GM12874 (cell line): ENCODE measurements at regions not wholly inside any gene's neighbourhood (a gene's known extent, or its start where the extent isn't known, plus 50 kb on each side); places are given as distances from the start of the nearest gene placed in this dataset.

ENCODE experiments used
- TF ChIP-seq, protein P1 (sequence below): IDR thresholded peaks from 2 replicates; pipeline ENCODE4 v1.5.1; 2011; ENCODE audit warnings: low read depth, mild to moderate bottlenecking, control low read depth, low read length, moderate library complexity; ENCODE audit not compliant: insufficient read depth

- TF ChIP-seq, protein P1, sequence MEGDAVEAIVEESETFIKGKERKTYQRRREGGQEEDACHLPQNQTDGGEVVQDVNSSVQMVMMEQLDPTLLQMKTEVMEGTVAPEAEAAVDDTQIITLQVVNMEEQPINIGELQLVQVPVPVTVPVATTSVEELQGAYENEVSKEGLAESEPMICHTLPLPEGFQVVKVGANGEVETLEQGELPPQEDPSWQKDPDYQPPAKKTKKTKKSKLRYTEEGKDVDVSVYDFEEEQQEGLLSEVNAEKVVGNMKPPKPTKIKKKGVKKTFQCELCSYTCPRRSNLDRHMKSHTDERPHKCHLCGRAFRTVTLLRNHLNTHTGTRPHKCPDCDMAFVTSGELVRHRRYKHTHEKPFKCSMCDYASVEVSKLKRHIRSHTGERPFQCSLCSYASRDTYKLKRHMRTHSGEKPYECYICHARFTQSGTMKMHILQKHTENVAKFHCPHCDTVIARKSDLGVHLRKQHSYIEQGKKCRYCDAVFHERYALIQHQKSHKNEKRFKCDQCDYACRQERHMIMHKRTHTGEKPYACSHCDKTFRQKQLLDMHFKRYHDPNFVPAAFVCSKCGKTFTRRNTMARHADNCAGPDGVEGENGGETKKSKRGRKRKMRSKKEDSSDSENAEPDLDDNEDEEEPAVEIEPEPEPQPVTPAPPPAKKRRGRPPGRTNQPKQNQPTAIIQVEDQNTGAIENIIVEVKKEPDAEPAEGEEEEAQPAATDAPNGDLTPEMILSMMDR = no peak
Measured at GRCh38 chr6:141829566-141830360, 303.0 kb upstream of the GJE1 start.

- TF ChIP-seq, protein P1 = no peak
Measured at GRCh38 chr6:141824350-141824749, 308.4 kb upstream of the GJE1 start.

- TF ChIP-seq, protein P1 = no peak
Measured at GRCh38 chr6:141809901-141810300, 322.8 kb upstream of the GJE1 start.

DNA sequence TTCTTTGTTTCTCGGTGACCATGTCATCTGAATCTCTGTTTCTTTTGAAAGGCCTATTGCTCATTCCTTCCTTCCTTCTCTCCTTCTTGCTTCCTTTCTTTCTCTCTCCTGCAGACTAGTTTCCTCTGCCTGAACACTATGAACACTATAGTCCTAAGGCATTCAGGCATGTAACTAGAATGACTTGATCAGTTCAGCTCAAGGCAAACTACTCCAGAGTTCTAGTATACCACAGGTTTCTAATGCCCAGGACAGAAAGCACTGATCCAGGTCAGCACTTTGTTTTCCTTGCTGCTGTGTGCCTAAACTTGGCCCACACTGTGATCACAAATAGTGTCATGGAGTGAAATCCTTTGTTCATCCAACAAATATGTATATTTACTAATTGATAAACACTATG lies 324.1 kb upstream of the GJE1 start:
- TF ChIP-seq, protein P1 = no peak

DNA sequence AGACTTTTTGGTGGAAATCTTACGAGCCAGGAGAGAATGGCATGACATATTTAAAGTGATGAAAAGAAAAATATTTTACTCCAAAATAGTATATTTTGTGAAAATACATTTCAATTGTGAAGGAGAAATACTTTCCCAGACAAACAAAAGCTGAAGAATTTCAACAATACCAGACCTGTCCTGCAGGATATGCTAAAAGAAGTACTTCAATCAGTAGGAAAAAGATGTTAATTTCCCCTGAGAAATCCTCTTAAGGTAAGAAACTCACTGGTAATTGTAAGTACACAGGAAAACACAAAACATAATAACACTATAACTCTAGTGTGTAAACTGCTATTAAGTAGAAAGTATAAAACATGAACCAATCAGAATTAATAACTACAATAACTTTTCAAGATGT lies 341.8 kb upstream of the GJE1 start:
- TF ChIP-seq, protein P1 = no peak

DNA sequence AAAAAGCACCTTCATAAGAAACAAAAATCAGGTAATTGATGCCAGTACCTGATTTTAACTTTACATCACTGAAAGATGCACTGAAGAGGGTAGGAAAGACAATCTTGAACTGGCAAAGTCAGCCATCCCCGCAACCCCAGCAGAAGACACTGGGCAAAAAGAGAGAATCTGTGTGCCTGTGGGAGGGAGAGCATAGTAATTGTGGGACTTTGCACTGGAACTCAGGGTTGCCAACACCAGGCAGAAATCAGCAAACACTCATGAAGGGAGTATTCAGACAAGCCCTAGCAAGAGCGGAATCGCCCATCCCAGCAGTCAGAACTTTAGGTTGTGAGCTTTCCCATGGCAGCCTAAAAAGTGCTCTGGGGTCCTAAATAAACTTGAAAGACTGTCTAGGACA lies 344.6 kb upstream of the GJE1 start:
- TF ChIP-seq, protein P1 = no peak

DNA sequence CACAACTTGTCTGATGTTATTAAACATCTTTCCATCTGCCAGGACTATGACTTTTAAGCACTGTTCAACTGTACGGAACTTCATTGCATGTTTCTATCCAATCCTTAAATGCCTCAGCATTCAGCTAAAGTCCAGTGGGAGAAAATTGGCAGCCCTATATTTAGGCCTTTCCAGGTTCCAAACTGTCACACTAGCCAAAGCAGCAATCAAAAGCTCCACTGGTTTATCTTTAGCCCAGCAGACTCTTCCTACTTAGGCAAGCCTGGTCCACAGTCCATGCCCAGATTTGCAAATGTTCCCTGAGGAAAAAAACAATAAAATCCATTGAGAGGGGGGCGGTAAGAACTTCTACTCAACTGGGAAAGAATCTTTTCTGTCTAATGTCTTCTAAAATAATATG lies 349.1 kb upstream of the GJE1 start:
- TF ChIP-seq, protein P1 = no peak
